IPS-11a (cell line): ENCODE measurements at regions not wholly inside any gene's neighbourhood (a gene's known extent, or its start where the extent isn't known, plus 50 kb on each side); places are given as distances from the start of the nearest gene placed in this dataset.
"Not testable (repeated sequence)": the region's sequence is repeated elsewhere in the genome, so short reads cannot be mapped to it uniquely, and the experiment has no call there.

ENCODE experiments used
- H3K4me3 ChIP-seq: one replicate; pipeline ENCODE4 v1.5.1; 2013; ENCODE audit warnings: low read depth, low read length, control low read depth

DNA sequence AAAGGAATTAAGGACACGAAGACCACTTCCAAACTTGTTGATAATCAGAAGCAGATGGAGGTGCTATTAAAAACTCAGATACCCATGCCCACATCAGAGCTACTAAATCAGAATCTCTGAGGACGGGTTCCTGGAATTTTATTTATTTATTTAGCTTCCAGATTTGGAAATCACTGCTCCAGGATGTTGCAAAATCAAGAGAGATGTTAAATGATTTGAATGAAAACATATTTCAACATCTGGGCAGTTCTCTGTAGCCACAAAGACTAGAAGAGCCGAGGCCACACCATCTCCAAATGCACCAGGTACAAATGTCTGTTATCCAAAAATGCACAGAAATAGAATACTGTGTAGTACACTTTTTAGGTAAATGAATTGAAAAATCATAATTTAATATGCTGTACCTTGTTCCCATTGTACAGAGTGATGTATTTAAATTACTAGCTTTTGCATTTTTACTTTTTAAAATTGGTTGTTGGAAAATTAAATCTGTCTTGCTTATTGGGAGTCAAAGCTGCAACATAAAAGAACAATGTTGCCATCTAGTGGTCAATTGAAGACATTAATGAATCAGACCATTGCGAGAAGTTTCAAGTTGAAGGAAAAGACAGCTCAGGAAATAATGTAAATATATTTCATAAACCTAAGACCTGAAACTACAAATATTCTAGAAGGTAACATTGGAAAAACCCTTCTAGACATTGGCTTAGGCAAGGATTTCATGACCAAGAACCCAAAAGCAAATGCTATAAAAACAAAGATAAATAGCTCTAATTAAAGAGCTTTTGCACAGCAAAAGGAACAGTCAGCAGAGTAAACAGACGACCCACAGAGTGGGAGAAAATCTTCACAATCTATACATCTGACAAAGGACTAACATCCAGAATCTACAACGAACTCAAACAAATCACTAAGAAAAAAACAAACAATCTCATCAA, 151.3 kb upstream of the TTC29 start:
- H3K4me3 ChIP-seq = no peak overlapping the region

DNA sequence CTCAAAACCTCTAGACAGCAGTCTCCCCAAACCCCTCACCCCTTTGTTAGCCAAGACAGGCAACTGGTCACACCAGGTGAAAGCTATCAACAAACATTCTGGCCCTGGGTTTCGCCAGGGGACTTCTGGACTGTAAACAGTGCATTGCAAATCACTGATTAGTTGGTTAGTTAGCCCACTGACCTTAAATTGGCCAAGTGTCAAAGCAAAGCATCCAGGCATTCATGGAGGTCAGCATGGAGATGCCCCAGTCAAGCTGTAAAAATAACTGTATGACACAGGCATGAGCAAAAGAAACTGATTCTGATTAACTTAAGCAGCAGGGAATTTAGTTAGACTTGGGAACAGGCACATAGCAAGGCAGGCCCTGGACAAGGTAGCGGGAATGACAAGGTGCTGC, 156.0 kb upstream of the TTC29 start:
- no peak overlapping the region for H3K4me3 ChIP-seq

DNA sequence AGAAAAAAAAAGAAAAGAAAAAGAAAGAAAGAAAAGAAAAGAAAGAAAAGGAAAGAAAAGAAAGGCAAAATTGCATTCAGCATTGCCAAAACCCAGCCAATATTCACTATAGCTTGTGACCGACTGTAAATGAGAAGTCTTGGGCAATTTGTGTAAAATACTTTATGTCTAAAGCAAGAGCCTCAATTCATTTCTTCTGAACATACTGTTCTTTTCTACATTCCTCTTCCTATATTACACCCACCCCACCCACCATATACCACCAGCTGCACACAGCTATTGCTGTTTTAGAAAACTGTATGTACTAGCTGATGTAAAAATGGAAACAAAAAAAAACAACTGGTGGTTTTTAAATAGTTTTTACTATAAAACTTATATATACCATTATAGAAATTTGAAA, 156.9 kb upstream of the TTC29 start:
- H3K4me3 ChIP-seq = no peak overlapping the region

DNA sequence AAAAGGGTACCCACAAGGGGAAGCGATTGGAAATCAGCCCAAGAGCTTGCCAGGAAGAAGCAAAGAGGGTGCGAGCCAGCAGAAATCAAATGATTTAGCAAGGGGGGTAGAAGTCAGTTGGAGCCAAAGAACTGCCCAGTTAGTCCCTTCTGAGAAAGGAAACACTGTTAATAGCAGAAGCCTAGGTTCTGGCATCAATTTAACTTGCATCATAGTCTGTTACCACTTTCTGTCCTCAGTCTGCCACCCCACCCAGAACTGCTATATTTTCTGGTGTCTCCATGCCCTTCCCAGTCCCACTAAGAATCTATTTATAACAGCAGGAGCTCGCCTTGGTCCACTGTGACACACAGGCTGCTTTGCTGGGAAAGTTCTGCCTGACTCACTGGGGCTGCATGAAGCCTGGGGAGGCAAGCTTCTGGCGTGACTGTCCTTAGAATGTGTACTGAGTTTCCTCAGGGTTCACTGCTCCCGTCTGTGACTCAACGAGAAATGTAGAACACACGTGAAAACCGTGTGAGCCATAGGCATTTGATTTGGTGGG, 157.8 kb upstream of the TTC29 start:
- H3K4me3 ChIP-seq = no peak overlapping the region

DNA sequence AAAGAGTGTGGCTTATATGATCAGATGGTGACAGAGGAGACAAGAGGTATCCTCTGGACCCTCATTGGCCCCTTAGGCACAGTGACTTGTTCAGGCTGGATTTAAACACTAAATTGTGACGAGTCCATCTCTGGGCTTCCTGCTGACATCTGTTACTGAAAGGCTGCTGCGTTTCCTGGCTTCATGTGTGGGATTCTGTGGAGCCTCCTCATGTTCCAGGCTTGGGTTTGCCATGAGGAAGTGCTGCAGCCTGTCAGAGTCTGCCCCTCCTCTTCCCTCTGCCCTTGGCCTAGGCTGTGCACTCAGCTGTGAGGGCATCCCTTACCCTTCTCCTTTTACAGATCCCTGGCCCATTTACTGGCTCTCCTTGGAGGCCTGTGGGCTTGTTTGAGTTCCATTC, 159.1 kb upstream of the TTC29 start:
- H3K4me3 ChIP-seq = no peak overlapping the region

DNA sequence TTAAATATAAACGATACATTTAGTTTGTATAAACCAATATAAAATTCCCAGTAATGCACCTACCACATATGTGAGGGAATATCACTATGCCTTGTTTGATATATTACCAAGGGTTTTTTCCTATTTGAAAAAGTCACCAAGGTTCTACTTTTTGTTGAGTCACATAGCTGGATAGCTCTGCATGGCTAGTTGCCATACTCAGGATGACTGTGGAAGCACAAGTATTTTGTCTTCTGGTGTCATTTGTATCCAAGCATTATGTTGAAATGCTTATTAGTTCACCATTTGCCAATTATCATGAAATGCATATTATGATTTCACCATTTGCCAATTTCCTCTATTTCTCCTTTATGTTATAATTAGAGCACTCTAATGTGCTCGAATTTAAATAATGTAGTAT, 162.7 kb upstream of the TTC29 start:
- no peak overlapping the region for H3K4me3 ChIP-seq

DNA sequence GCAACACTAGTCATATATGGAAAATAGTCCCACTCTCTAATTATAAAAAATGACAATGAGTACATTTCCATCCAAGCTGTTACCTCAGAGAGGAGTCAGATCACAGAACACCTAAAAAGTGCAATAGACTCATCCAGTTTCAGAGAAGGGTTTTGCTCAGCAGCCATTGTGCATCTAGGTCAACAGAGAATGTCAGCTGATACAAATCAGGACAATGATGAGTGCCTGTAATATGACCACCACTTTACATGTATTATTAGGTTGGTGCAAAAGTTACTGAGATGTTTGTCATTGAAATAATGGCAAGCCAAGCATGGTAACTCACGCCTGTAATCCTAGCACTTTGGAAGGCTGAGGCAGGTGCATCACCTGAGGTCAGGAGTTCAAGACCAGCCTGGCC, 164.1 kb upstream of the TTC29 start:
- H3K4me3 ChIP-seq = no peak overlapping the region

DNA sequence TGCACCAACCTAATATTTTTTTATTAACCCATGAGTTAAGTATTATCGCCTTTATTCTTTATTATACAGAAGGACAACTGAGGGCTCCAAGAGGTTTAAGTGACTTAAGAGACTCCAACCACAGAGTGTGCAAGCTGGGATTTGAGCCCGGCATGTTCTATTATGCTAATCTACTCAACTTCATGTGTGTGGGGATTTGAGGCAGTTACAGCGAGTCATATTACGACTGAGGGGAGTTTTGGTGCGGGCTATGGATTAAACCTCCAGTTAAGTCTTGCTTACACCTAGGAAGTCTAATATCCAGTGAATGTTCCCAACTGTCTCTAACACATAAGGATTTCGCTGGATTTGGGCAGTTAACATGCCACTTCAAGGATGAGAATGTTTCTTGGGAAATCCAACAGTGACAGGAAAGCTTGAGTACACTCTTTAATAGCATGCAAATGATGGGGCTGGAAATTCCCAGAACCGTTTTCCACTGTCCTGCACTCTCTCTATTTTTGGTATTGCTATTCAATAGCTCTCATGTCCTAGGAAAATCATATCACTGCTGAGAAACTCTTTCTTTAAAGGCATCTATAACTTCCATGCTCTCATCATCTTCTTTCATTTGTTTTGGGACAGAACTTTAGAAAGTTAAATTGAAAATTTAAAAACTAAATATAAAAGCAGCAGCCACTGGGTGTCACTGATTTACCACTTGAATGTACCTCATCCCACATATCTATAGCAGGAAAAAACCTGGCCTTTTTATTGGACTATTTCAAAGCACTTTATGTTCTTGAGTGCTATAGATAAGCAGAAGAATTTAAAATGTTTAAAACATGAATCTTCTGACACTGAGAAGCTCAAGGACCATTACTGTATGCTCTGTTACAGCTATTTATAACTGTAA, 165.1 kb upstream of the TTC29 start:
- H3K4me3 ChIP-seq = no peak overlapping the region

DNA sequence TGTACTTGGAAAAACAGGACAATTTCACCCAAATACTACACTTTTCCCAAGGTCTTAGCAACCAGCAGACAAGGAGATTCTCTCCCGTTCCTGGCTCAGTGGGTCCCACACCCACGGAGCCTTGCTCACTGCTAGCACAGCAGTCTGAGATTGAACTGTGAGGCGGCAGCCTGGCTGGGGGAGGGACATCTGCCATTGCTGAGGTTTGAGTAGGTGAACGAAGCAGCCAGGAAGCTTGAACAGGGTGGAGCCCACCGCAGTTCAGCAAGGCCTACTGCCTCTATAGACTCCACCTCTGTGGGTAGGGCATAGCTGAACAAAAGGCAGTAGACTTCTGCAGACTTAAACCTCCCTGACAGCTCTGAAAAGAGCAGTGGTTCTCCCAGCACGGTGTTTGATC, 166.5 kb upstream of the TTC29 start:
- H3K4me3 ChIP-seq = not testable (repeated sequence)

DNA sequence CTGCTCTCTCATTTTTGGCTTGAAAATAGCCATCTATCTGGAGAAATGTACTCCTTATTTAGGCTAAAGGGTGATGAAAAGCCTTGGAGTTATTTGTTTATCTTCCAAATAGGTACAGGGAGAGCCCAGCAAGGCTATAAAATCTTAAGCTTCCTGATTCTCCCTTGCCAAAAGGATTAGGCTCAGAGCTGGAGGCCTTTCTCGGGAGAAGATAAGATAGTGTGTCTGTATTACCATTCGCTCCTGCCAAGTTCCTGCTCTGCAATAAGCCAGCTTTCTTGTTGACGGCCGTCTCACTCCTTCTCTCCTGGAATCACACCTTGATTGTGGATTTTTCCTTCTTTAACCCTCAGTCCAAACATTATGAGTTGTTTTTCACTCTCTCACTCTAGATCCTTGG, 171.8 kb upstream of the TTC29 start:
- no peak overlapping the region for H3K4me3 ChIP-seq

DNA sequence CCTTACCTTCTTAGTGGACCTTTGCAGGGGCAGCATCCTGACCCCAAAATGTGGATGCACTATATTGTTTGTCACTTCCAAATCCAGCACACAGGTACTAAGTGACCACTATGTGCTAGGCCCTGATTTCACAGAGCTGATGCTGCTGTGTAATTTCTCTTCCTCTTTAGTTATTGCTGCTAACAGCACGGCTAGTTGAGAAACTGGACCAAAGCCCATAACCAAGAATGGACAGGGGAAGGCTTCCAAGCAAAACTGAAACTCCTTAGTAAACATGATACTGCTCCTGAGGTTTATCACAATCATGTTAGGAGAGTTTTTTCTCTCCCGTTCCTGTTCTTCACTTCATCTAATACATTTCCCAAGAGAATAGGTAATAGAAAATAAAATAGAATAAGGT, 172.9 kb upstream of the TTC29 start:
- H3K4me3 ChIP-seq = no peak overlapping the region

DNA sequence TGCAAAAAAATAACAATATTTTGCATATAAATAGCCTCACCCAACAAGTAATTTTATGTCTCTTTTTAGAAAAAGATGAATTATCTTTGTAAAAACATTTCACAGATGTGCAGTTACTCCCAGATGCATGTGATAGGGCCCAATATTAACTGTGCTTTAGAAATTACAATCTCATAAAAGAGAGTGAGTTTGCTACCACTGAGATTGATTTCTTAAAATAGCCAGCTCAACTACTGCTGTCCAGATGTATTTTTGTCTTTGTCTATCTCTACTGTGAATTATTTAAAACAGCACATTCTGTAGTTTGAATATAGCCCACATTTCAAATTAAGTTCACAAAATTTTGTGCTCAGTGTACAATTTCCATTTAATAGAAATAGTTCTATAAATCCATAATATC, 177.0 kb upstream of the TTC29 start:
- H3K4me3 ChIP-seq = no peak overlapping the region

DNA sequence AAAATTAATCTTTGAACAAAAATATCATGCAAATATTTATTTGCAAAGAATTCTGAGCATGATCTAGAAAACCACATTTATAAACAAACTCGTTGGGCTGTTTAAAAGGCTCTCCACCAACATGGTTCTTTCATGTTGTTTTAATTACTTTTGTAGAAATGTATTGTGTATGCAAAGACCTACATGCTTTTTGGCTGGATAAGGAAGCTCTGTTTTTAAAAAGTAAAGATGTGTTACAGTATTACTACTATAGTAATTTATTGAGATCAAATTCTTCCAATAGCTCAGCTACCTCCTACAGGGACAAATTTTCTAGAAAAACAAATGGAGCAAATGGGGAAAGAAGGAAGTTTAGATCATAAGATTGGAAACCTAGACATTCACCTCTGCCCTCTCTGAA, 177.5 kb upstream of the TTC29 start:
- no peak overlapping the region for H3K4me3 ChIP-seq

DNA sequence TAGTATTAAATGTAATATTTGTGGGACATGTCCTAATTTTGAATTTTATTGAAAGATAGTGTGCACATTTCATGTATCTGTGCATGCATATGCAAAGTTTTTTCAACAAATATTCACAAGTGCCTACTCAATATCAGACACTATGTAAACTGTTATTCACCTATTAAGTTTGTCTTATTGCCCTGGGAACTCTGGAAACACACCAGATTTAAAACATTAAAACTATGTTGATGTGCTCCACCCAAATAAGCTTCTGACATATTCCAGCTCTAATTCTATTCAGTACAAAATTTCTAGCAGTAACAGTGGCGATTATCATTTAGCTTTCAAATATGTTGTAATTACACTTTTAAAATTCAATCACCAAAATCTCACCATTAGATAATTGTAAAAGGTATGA, 183.1 kb upstream of the TTC29 start:
- H3K4me3 ChIP-seq = no peak overlapping the region

DNA sequence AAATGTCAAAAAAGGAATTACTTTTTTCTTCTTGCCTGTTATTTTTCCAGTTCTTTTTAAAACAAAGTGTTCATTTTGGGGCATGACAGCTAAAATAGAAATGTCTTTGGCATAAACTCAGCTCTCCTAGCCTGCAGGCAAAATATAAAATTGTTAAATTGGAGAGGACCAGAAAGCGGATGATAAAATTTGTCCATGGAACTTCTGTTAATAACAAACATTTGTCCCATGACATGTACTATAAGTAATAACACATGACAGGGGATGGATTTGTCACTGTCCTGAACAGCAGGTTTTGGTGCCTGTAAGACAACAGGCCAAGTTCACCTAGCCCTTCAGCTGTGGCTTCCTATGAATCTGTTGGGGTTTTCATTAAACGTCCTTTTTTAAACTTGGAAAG, 184.0 kb upstream of the TTC29 start:
- no peak overlapping the region for H3K4me3 ChIP-seq

DNA sequence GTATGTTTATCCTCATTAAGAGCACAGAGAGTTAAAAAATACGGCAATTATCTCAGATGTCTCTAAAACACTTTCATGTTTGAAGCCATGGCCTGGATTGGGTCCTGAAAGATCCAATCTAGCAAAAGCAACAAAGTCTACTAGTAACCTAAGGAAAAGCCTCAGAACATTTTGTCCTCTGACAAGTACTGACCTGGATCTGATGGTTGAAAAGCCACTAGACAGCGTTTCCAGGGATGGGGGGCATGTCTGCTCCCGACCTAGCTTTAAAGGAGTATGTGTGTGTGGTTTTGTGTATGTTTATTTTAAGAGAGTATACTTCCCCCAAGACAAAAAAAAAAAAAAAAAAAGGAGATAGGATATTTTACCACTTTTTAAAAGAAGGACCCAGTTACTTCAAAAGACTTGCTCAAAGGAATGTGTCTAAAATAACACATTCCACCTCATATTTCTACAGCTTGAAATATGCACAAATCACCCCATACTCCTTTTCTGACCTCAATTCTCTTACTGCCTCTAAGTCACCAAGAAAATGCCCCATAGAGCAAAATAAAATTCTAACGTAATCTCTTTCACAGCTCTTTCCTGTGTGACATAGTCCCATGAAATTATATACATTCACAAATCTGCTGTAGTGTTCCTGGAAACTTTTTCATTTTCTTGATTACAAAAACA, 189.0 kb upstream of the TTC29 start:
- no peak overlapping the region for H3K4me3 ChIP-seq

DNA sequence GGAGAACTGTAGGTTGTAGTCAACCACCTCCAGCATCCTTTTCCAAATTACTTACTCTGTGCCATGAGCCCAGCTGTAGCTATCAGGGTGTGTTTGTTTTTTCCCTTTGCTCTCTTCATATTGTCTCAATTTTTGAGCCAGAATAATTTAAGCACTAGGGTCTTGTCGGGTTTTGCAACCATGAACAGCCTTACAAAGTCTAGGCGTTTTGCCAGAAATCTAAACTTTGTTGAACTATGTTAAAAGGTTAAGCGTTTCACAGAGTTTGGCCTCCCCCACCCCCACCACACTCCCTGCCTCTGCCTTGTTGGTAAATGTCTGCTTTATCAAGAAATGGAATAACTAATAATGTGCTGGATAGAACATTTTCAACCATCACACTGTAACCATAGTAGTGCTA, 190.6 kb upstream of the TTC29 start:
- H3K4me3 ChIP-seq = no peak overlapping the region

DNA sequence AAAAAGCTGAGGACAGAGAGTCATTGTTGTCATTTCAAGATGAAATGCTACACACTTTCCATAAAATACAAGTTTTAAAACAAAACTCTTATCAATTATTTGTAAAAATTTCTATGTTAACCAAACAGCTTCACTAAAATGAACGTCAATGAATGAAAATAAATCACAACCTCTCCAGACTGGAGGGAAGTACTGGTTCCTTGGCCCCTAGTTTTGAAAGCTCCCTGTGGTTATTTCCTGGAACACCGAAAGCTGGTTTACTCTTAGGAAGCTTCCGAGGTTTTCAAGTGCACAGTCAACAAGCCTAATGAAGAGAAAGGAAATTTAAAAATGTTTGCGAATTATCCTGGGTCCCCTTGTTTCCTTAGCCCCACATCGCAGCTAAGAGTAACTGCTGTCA, 191.1 kb upstream of the TTC29 start:
- H3K4me3 ChIP-seq = no peak overlapping the region

DNA sequence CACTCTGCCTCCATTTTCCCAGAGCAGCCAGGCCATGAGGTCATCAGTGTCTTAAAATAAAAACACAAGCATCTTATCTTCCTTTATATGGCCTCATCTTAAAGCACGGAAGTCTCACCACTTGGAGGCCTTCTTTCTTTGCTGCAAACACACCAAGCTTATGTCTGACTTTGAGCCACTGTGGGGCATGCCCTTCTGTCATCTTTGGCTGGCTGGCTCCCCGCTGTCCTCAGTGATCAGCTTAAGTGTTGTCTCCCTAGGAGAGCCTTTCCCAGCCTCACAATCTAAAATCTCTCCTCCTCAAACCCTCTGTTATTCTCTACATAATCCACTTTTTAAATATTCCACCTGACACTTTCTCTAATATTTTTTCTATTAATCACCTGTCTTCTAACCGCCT, 191.6 kb upstream of the TTC29 start:
- H3K4me3 ChIP-seq = no peak overlapping the region

DNA sequence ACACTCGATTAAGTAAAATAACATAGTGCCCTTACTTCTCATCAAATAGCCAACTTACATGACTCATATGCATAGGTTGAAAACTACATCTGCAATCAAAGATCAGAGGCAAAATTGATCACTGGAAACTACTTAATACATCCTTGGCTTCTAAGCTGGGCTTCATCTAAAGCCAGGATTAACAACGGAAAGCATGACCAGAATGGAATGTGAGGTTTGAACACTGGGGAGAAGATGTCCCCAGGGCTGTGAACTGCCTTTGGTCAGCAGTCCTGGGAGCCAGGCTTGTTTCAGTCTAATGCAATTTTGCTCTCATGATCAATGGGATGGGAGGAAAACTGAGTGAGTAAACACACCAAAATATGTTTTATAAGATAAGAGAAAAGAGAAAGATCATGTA, 192.5 kb upstream of the TTC29 start:
- no peak overlapping the region for H3K4me3 ChIP-seq
